SKM-1 treated with dmso at 0.1 percent for 144 hours (cell line): ENCODE measurements at regions not wholly inside any gene's neighbourhood (a gene's known extent, or its start where the extent isn't known, plus 50 kb on each side); places are given as distances from the start of the nearest gene placed in this dataset.
"Not testable (repeated sequence)": the region's sequence is repeated elsewhere in the genome, so short reads cannot be mapped to it uniquely, and the experiment has no call there.

Experiments
- DNase-seq: peaks from one replicate; lab custom pipeline; 2025; ENCODE audit not compliant: unreplicated experiment; lab: John Stamatoyannopoulos, UW

DNA sequence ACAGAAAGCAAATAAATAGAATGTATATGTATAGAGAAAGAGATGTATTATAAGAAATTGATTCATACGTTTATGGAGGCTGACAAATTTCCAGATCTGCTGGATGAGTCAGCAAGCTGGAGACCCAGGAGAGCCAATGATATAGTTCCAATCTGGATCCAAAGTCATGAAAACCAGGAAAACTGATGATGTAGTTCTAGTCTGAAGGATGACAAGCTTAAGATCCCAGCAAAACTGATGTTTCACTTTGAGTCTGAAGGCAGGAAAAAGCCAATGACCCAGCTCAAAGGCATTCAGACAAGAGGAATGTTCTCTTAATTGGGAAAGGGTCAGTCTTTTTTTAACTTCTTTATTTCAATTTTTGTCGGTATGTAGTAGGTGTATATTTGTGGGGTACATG, 102.6 kb downstream of the LHFPL1 start:
- no peak for DNase-seq

GRCh38 chrX:112571388-112571787, 108.3 kb downstream of the LHFPL1 start:
- no peak for DNase-seq

DNA sequence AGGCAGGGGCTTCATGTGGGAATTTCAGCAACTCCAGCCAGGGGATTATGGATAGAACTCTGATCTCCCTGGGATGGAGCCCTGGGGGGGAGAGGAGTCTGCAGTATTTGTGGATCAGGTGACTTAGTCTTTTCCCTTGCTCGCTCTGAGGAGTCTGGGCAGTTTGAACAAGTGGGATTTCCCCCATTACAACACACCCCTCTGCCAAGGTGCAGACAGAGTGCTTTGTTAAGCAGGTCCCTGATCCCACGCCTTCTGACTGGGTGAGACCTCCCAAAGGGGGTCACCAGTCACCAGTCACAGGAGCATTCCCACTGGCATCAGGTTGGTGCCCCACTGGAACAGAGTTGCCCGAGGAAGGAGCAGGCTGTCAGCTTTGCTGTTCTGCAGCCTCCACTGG, 123.9 kb downstream of the LHFPL1 start:
- DNase-seq, result no peak

- no peak for DNase-seq
These were observed 134.7 kb downstream of the LHFPL1 start for GRCh38 chrX:112545051-112545450.

- no peak for DNase-seq
These were observed 143.2 kb downstream of the LHFPL1 start for GRCh38 chrX:112536544-112536943.

GRCh38 chrX:112527903-112528302, 151.8 kb downstream of the LHFPL1 start:
- DNase-seq, result no peak

DNA sequence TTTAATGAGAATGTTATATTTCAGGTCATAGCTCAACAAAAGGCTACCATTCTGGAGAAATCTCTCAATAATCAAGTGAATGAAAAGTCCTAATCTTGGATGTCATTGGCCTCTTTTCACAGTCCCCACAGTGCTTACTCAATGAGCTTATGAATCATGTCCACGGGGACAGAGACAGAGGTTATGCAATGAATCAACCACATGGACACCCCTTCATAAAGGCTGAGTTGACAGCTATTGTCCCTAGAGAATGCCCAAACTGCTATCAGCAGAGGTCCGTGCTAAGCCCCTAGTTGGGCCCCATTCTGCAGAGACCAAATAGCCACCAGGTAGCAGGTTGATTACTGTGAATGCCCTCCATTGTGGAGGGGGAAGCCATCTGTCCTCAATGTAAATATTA, 158.1 kb downstream of the LHFPL1 start:
- no peak for DNase-seq

DNA sequence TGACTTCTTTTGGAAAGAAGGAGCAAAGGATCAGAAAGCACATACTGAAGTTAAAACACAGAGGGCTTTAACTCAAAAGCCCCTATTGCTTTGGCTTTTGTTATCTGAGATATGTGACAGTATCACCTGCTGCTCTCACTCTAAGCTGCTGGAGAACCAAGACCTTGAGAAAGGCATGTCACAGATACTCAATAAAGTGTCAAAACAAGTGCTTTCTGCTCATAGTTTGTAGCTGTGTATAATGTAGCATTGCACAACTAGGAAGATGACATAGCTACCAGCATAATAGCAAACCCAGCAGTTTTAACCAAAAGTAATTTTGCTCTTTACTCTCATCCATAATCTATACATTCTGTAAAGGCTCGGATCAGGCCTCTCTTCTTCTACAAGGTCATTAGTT, 159.6 kb downstream of the LHFPL1 start:
- DNase-seq, result no peak

DNA sequence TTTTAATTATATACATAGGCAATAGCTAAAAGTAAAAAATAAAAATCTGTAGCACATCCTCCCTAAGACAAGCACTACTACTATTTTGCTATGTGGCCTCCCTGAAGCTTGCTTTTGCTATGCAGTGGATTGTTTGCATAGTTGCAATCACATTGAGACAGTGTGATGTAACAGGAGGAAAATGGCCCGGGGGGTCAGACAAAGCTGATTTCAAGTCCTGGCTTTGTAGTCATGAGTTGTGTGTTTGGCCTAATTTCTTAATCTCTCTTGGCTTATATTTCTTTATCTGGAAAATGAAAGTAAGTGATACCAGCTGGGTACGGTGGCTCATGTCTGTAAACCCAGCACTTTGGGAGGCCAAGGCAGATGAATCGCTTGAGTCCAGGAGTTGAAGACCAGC, 166.6 kb downstream of the LHFPL1 start:
- no peak for DNase-seq

- DNase-seq, result no peak
These were observed 167.2 kb downstream of the LHFPL1 start for GRCh38 chrX:112512509-112512908.

DNA sequence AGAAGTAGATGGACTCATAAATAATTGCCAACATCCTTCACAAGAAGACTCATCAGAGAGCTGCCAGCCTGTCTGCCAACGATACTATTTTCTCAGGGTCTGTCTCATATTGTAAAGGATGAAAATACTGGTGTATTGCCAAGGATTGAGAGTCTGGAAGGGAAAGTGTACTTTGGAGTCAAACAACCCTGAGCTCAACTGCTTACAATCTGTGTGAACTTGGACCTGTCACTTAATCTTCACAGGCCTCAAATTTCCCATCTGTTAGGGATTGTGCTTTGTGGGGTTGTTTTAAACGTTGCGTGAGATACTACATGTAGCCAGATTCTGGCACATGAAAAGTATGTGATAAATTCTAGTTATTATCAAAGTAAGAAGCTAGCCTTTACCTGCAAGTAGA, 169.1 kb downstream of the LHFPL1 start:
- no peak for DNase-seq

- no peak for DNase-seq
These were observed 202.1 kb downstream of the LHFPL1 start for GRCh38 chrX:112477653-112478052.

DNA sequence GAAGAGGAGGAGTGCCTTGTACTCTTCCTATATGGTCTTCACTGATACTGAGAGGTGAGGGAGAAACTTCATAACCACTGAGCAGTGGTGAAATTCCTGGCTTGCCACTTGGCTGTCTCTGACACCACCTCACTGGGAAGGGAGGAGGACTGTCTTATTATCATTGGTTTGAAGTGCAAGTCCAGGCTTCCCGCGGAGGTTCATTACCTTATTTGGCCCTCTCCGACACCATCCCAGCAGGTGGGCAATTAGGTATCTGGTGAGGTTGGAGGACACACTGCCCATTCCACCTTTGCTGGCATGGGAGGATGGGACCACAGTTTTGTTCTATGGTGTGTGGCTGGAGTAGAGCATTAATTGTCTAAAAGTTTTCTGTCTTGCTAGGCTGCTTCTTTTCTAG, 206.1 kb downstream of the LHFPL1 start:
- DNase-seq, result no peak

- DNase-seq, result no peak
These were observed 209.2 kb downstream of the LHFPL1 start for GRCh38 chrX:112470551-112470950.

DNA sequence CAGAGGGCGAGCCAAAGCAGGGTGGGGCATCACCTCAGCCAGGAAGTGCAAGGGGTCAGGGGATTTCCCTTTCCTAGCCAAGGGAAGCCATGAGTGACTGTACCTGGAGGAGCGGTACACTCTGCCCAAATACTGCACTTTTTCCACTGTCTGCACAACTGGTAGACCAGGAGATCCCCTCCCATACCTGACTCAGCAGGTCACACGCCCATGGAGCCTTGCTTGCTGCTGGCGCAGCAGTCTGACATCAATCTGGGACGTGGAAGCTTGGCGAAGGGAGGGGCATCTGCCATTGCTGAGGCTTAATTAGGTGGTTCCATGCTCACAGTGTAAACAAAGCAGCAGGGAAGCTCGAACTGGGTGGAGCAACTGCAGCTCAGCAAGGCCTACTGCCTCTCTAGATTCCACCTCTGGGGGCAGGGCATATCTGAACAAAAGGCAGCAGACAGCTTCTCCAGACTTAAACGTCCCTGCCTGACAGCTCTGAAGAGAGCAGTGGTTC, 217.7 kb downstream of the LHFPL1 start:
- DNase-seq, result not testable (repeated sequence)

DNA sequence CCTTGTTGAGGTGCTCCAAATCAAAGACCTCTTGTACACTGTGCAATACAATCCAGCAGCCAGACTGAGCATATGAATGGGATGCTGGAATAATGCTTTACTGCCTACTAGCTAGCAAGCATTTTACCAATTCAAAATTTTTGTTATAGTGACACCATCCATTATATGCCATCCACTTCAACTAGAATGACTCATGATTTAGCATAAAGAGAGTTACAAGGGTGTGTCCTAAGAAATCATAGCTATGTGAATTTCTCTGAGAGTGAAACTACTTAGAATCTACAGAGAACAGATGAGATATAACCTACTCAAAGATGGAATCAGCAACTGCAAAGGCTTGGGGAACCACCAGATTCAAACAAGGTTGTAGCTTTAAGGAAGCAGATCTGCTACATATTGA, 221.9 kb downstream of the LHFPL1 start:
- no peak for DNase-seq

DNA sequence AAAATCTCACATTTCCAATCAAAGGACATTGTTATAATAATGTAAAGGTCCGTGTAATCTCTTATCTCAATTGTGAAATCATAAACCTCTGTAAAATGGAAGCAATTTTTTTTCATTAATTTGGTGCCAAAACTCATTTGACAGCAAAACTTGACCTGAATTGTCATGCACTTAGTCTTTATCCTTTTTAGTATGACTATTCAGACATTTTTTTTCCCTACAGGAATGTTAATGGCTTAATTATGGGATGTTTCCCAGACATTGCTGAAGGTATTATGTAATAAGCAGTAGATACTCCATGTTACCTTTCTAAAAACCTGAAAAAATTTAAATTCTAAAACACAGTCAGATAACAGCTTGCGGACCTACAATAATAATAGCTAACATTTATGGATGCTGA, 228.9 kb downstream of the LHFPL1 start:
- no peak for DNase-seq

DNA sequence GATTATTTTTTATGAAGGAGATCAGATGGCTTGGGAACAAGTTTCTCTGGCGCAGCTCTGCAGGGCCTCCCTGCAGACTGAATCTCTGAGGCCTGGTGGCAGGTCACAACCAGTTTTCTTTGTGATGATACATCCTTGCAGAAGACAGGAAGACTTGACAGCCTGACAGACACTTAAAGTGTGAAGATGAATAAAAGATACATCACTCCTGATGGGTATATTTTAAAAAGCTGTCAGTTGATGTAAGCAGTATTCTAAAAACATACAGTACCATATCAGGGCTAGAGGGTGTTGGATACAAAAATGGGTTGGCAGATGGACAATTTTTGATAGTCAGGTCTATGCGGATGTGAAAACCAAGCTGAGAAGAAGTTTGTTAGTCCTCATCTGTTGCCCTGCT, 239.5 kb downstream of the LHFPL1 start:
- no peak for DNase-seq

- no peak for DNase-seq
These were observed 255.6 kb downstream of the LHFPL1 start for GRCh38 chrX:112424166-112424565.

- no peak for DNase-seq
These were observed 288.4 kb downstream of the LHFPL1 start for GRCh38 chrX:112391313-112391712.

DNA sequence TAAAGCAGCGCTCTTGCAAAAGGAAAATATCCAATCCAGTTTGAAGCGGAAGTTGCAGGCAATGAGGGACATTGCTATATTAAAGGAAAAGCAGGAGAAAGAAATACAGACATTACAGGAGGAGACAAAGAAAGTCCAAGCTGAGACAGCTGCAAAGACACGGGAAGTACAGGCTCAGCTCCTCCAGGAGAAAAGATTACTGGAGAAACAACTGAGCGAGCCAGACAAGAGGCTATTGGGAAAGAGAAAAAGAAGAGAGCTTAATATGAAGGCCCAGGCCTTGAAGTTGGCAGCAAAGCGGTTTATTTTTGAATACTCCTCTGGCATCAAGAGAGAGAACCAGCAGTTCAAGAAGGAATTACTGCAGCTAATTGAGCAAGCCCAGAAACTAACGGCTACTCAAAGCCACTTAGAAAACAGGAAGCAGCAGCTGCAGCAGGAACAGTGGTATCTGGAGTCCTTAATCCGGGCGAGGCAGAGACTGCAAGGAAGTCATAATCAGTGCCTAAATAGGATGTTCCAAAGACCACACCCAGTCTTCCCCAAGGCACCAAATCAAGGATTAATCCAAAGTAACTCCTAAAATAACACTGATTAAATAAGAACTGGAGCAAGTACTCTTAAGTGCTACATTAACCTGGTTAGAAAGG, 298.0 kb downstream of the LHFPL1 start:
- peak; percentile 4 for DNase-seq

DNA sequence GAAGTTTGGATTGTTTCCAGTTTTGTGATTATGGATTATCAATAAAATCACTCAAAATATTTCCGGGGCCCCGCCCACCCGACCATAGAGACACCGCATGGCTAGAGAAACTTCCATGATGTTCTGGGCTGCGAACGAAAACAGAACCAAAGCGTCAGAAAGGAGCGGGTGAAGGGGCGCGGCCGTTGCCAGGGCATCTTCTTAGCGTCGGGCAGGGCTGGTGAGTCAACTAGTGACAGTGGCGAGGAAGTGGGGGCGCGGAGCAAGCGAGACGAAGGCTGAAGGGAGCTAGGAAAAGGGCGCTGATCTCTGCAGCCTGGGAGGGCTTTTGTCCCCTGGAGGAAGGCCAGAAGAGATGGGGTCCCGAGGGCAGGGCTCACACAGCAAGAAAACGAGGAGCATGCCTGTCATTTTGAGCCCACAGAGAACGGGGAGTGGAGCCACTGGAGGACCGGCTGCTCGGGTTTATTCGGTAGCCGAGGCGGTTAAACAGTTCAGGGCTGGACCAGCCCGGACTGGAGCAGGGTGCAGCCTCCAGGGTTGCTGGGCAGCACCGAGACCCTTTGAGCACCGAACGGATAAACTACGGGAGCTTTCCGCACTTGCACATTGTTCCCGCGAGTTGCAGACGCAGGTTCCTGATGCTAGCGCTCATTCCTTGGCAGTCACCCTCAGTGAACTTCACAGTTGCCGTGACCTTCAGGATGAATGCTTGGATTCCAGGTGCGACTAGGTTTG, 298.1 kb upstream of the TRPC5 start:
- DNase-seq, result no peak

- DNase-seq, result no peak
These were observed 294.9 kb upstream of the TRPC5 start for GRCh38 chrX:112377481-112377880.
